Esophagus squamous epithelium (tissue), 4 donors: ENCODE measurements at regions not wholly inside any gene's neighbourhood (a gene's known extent, or its start where the extent isn't known, plus 50 kb on each side); places are given as distances from the start of the nearest gene placed in this dataset.

Experiments
- POLR2A ChIP-seq, 4 donors: fragments of 450-650 bp; IDR thresholded peaks; one replicate each; pipeline ENCODE4 v1.6.1; 2017; ENCODE audit warnings: antibody characterized with exemption in 4 of 4, mild to moderate bottlenecking in 4 of 4, moderate library complexity in 3 of 4
- TF ChIP-seq, protein P1 (sequence below), 6 experiments: fragments of 450-650 bp in 4 of 6; fragments of 200-600 bp in 2 of 6; sonication (generic) in 2 of 6; IDR thresholded peaks; one replicate each; pipeline ENCODE4 v1.5.1; 2016 to 2019; ENCODE audit warnings: antibody characterized with exemption in 6 of 6, mild to moderate bottlenecking in 4 of 6, moderate library complexity in 4 of 6

DNA sequence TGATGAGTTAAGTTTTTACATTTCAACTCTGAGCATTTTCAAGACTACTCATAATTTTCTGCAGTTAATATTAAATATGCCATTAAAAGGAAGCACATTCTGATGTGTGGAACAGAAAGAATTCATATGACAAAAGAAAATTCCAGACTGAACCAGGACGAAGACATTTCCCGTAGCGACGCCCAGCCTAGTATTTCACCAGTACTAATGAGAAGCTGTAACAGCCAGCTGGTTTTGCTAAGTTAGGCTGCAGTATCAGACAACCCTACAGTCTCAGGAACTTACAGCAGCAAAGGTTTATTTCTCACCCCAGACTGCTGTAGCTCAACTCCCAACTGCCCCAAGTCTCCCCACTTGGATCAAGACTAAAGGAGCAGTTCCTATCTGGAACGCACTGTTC lies 91.6 kb downstream of the TMEM174 start:
- TF ChIP-seq, protein P1, sequence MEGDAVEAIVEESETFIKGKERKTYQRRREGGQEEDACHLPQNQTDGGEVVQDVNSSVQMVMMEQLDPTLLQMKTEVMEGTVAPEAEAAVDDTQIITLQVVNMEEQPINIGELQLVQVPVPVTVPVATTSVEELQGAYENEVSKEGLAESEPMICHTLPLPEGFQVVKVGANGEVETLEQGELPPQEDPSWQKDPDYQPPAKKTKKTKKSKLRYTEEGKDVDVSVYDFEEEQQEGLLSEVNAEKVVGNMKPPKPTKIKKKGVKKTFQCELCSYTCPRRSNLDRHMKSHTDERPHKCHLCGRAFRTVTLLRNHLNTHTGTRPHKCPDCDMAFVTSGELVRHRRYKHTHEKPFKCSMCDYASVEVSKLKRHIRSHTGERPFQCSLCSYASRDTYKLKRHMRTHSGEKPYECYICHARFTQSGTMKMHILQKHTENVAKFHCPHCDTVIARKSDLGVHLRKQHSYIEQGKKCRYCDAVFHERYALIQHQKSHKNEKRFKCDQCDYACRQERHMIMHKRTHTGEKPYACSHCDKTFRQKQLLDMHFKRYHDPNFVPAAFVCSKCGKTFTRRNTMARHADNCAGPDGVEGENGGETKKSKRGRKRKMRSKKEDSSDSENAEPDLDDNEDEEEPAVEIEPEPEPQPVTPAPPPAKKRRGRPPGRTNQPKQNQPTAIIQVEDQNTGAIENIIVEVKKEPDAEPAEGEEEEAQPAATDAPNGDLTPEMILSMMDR (IDR thresholded peaks at IDR 0.05) = no peak
- no peak for TF ChIP-seq POLR2A (IDR thresholded peaks at IDR 0.05)
